Neural cell (in vitro differentiated cells): ENCODE measurements at regions not wholly inside any gene's neighbourhood (a gene's known extent, or its start where the extent isn't known, plus 50 kb on each side); places are given as distances from the start of the nearest gene placed in this dataset.

Experiments used
- CTCF ChIP-seq: fragments of 450-650 bp; IDR thresholded peaks from 2 replicates; pipeline ENCODE4 v1.5.1; 2014; ENCODE audit warnings: antibody characterized with exemption, mild to moderate bottlenecking, moderate library complexity; ENCODE audit not compliant: poor library complexity, severe bottlenecking
- EP300 ChIP-seq: fragments of 450-650 bp; conservative IDR thresholded peaks from 2 replicates; pipeline ENCODE4 v1.6.1; 2014; ENCODE audit warnings: antibody characterized with exemption, mild to moderate bottlenecking, moderate library complexity; ENCODE audit not compliant: poor library complexity, severe bottlenecking
- RAD21 ChIP-seq: fragments of 450-650 bp; conservative IDR thresholded peaks from 2 replicates; pipeline ENCODE4 v1.6.1; 2014; ENCODE audit warnings: antibody characterized with exemption, mild to moderate bottlenecking, moderate library complexity
- REST ChIP-seq: IDR thresholded peaks from 2 replicates; pipeline ENCODE4 v1.6.1; 2012; ENCODE audit warnings: borderline replicate concordance

- TF ChIP-seq CTCF (no peak), REST (no peak), EP300 (no peak), RAD21 (no peak)
Measured at GRCh38 chr21:29423099-29423870, 124.6 kb downstream of the BACH1 start.
